NCI-H2029 treated with DMSO at 0.1 percent for 48 hours (cell line): ENCODE measurements at regions not wholly inside any gene's neighbourhood (a gene's known extent, or its start where the extent isn't known, plus 50 kb on each side); places are given as distances from the start of the nearest gene placed in this dataset.
"Not testable (repeated sequence)": the region's sequence is repeated elsewhere in the genome, so short reads cannot be mapped to it uniquely, and the experiment has no call there.

Experiments used
- DNase-seq: peaks from one replicate; lab custom pipeline; 2025; lab: John Stamatoyannopoulos, UW

DNA sequence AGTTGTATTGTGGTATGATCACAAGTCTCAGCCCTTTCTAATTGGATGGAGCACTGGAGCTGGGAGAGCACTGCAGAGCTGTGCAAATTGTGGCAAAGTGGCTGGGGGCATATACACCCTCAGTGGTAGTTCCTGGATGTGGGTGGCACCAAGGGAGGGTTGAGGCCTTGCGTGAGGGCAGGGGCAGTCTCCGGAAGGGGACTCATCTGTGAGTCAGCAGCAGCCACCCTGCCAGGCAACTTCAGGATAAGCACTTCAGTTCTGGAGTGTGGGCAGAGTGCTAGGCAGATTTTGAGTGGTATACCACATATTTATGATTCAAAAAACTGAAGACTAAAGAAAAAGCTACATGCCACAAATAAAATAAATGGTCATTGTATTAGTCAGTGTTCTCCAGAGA lies 210.5 kb downstream of the ETV1 start:
- DNase-seq = no peak

- DNase-seq = no peak
Measured at GRCh38 chr7:13790611-13791010, 198.9 kb downstream of the ETV1 start.

DNA sequence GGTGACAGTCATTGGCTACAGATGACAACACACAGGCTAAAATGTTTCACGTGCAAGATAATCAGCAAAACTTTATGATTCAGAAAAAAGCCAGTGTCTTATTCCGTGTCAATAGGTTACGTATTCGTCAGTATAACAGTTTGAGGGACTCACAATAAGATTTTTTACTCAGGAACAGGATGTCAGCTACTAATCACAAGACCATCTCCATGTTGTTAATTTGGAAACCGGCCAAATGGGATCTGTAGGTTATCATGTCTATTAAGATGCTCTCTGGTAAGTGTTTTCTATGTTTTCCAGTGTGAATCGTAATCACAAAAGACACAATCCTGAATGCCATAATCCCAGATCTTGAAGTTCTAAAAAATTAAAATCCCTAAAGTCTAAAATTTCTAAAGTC lies 197.3 kb downstream of the ETV1 start:
- DNase-seq = no peak

GRCh38 chr7:13793926-13794325 lies 195.5 kb downstream of the ETV1 start:
- no peak for DNase-seq

GRCh38 chr7:13794581-13794980 lies 194.9 kb downstream of the ETV1 start:
- DNase-seq = no peak

- no peak for DNase-seq
Measured at GRCh38 chr7:13797545-13797944, 191.9 kb downstream of the ETV1 start.

DNA sequence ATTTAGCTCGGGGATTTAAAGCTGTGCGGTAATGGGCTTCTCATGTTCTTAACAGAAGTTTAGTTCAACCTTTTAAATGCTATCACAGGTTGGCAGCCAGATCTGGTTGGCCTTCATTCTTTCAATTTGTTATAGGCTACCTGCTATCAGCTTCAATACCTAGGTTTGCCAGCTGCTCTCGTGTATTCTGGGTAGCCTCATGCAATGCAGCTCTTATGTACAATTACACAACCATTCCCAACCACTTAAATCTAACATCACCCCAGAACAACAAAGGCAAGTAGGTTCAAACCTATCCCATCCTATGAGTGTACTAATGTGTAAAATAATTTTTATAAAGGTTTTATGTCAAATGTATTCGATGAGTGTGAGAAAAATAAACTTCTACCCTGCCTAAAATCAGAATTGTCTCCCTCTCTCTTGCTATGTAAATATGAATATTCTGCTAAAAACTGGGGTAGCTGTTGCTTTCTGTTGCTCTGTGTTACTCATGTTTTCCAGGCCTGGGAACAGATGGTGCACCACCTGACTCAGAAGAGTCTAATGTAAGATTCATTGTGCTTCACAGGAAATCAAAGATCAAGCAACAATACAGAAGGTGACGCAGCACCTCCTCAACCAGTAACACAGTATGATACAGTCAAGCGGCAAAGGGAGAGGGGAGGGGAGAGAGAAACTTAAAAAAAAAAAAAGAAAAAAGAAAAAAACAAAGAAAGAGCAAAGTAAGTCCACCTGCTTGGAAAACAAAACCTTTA lies 188.6 kb downstream of the ETV1 start:
- DNase-seq = no peak

- DNase-seq = no peak
Measured at GRCh38 chr7:13801669-13802068, 187.8 kb downstream of the ETV1 start.

GRCh38 chr7:13802651-13803050 lies 186.8 kb downstream of the ETV1 start:
- no peak for DNase-seq

GRCh38 chr7:13803134-13803533 lies 186.3 kb downstream of the ETV1 start:
- DNase-seq = no peak

- DNase-seq = not testable (repeated sequence)
Measured at GRCh38 chr7:13806089-13806867, 183.2 kb downstream of the ETV1 start.

GRCh38 chr7:13817230-13817629 lies 172.2 kb downstream of the ETV1 start:
- not testable (repeated sequence) for DNase-seq

DNA sequence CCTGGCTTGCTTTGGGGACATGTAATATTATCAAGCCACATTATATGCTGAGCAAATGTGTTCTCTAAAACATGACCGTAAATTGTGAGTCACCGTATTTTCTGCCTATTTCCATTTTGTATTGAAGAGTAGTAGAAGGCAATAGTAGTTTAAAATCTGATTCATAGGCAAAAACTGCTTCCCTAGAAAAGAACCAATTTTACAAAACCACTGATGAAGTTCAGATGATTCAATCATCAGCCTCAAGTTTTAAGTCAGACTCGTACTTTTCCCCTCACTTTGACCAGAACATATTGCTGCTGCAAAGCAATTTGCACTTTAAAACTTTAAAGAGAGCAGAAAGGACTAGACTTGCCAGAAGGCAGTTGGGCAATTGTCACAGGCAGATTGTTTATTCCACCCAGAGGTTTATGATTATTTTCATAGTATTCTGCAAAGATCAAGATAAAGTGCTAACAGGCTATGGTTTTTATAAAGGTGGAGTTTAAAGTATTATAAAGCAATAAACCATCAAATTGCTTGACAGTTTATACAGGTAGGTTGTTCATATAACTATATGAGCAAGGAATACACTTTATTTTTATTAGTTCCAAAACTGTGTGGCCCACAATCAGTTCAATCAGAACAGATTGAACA lies 168.2 kb downstream of the ETV1 start:
- no peak for DNase-seq

DNA sequence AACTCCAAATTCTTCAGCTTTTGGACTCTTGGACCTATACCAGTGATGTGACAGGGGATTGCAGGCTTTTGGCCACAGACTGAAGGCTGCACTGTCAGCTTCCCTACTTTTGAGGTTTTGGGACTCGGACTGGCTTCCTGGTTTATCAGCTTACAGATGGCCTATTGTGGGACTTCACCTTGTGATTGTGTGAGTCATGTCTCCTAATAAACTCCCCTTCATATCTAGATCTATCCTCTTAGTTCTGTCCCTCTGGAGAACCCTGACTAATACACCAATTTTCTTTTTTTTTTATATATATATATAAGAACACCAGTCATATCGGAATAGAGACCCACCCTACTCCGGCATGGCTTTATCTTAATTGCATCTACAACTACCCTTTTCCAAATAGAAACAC lies 166.8 kb downstream of the ETV1 start:
- DNase-seq = no peak

DNA sequence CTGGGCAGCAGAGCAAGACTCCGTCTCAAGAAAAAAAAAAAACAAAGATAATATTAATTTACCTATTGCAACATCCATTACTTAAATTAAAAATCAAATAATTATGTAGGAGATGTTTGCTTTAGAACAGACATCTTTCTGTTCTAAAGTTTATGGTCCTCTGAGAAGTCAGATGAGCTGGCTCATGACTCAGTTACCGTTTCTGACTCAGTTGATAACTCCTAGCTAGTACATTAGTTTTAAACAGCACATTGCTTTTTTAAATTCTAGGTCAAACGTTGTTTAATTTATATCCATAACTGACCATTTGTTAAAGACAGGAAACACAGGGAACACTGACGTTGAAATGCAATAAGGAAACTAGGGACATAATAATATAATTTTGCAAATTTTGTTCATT lies 162.7 kb downstream of the ETV1 start:
- DNase-seq = no peak

DNA sequence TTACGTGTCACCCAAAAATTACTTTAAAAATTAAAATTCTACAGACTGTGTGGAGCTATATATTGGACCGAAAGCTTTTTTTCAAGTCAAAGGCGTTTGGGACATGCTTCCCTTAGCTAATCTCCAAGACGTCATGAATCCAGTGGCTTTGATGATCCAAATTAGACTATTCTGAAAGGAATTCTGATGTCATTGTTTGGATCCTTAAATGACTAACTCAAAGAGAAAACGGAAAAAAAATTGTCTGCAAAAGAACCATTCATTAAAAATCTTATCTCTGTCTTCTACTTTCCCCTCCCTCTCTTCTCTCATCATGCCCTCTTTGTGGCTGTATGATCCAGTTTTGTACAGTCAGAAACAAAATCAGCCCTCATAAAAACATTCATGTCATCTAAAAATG lies 161.8 kb downstream of the ETV1 start:
- DNase-seq = no peak

DNA sequence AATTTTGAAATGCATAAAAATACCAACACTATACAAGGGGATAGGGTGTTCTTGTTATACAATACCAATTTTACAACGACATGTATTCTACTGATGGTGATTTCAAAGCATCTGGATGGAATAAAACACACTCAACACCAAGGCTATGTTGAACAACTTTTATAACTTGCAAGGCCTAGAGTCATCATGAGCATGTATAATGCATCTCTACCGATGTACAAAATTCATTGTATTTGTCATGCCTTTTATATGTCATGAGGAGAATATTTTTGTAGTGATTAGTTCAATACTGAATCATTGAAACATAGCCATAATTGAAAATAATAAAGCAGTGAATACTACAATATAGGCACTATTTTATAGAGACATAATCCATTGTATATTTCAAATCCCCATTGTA lies 160.2 kb downstream of the ETV1 start:
- no peak for DNase-seq

GRCh38 chr7:13829914-13830900 lies 159.3 kb downstream of the ETV1 start:
- no peak for DNase-seq

DNA sequence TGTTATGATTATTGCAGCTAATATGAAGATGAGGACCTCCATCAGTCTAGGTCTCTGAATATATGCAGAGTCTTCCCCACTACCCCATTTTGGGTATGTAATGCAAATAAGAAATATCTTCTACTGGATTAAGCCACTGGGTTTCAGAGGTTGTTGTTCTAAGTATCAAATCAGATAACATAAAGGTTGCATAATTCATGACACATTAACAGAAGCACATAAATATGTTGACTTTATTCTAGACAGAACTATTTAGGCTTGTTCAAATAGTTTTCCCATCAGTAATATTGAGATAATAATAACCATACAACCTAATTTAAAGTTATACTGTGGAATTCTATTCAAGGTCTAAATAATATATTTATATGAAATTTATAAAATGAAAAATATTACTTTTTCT lies 157.1 kb downstream of the ETV1 start:
- no peak for DNase-seq

DNA sequence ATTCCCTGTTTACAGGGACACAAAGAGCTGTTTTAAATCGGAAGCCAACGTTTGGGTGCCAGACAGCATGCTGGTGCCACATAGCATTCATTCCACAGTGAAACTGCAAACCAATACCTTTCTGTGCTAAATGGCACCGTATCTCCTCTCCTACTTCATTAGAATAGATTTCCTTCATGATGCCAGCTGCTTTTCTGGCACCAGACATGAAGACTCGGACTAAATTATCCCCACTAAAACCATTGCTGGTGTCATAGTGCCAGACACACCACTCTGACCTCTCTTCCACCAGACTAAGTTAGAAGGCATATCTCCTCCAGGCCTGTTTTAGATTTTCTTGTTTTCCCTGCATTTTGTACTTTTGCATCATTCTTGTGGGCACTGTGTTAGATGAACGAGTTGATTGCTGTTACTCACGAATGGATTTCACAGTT lies 155.1 kb downstream of the ETV1 start:
- no peak for DNase-seq

- no peak for DNase-seq
Measured at GRCh38 chr7:13835442-13835841, 154.0 kb downstream of the ETV1 start.

DNA sequence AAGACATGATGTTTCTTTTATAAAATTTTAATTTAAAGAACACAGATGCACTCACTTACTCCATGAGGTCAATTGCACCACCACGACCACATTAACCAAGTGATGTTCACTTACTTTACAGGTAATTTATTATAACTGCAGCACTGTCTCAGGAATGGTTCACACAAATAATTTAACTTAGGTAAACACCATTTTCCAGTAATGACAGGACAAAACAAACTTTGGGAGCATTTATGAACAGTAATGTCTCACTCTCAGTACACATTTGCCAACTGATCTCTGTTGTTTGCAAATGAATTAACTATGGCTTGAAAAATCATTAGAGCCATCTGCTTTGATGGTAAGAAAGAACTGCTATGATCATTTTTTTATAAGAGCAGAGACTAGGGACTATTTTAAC lies 150.4 kb downstream of the ETV1 start:
- no peak for DNase-seq
